T-cell (primary cell): ENCODE measurements at regions not wholly inside any gene's neighbourhood (a gene's known extent, or its start where the extent isn't known, plus 50 kb on each side); places are given as distances from the start of the nearest gene placed in this dataset.
A peak's percentile ranks its signal among the peaks of the same experiment; 100 is the strongest.
"Not testable (repeated sequence)": the region's sequence is repeated elsewhere in the genome, so short reads cannot be mapped to it uniquely, and the experiment has no call there.

Experiments
- ATAC-seq, 4 experiments: fragments of 200-7000 bp in 3 of 4; fragments of 150-1000 bp in 1 of 4; cut with Tn5 transposase; replicated peaks in 1 of 4; 1 replicate in 3 of 4; 2 replicates in 1 of 4; pipeline ENCODE4 v1.10.0; 2021; ENCODE audit warnings: moderate library complexity in 3 of 4, mild to moderate bottlenecking in 2 of 4, moderate number of reproducible peaks in 1 of 4
- CTCF ChIA-PET, 2 donors: fragments of 300-600 bp; sonication (Branson Sonifier 250); formaldehyde crosslinking; loops; one replicate each; lab custom pipeline; 2022; ENCODE audit warnings: antibody characterized with exemption in 2 of 2; lab: Charles Lee
- POLR2A ChIA-PET, 2 donors: fragments of 300-600 bp; sonication (Branson Sonifier 250); formaldehyde crosslinking; loops; one replicate each; lab custom pipeline; 2022; ENCODE audit warnings: antibody characterized with exemption in 2 of 2; lab: Charles Lee
- DNase-seq, 35 experiments: peaks; one replicate each; pipeline versions ENCODE4 v3.0.0 to v3.0.0-alpha.2; 2013 to 2023
- H3K27ac ChIP-seq: one replicate; pipeline ENCODE4 v1.5.1; 2013; ENCODE audit warnings: low read length
- H3K27me3 ChIP-seq, 2 experiments: replicated peaks in 1 of 2; 1 replicate in 1 of 2; 2 replicates in 1 of 2; pipeline versions ENCODE4 v1.6.1 to v1.7.0; 2013; ENCODE audit warnings: low read length in 1 of 2, mixed read lengths in 1 of 2; ENCODE audit not compliant: control insufficient read depth in 2 of 2, insufficient read depth in 2 of 2; ENCODE audit errors: extremely low read depth in 1 of 2
- H3K36me3 ChIP-seq, 2 donors: 1 replicate in 1 of 2; 2 replicates in 1 of 2; pipeline versions ENCODE4 v1.6.1 to v1.7.0; 2013; ENCODE audit warnings: low read length in 1 of 2; ENCODE audit not compliant: control insufficient read depth in 2 of 2, insufficient read depth in 1 of 2; ENCODE audit errors: extremely low read depth in 1 of 2
- H3K4me1 ChIP-seq, 2 experiments: 1 replicate in 1 of 2; 2 replicates in 1 of 2; pipeline versions ENCODE4 v1.6.1 to v1.7.0; 2013; ENCODE audit warnings: low read length in 2 of 2, mixed read lengths in 1 of 2; ENCODE audit not compliant: insufficient read depth in 2 of 2, control insufficient read depth in 1 of 2; ENCODE audit errors: extremely low read depth in 1 of 2
- H3K4me3 ChIP-seq, 2 donors: 1 replicate in 1 of 2; 2 replicates in 1 of 2; pipeline versions ENCODE4 v1.5.1 to v1.7.0; 2013; ENCODE audit warnings: mild to moderate bottlenecking in 2 of 2, low read length in 1 of 2, moderate library complexity in 1 of 2; ENCODE audit not compliant: control insufficient read depth in 1 of 2; ENCODE audit errors: extremely low read depth in 1 of 2
- H3K9me3 ChIP-seq: 2 replicates; pipeline ENCODE4 v1.7.0; 2013
- H3K27ac Mint-ChIP-seq, 2 donors: one replicate each; pipeline ENCODE4 v1.8.0; 2020 to 2021; ENCODE audit warnings: mild to moderate bottlenecking in 2 of 2, mixed read lengths in 2 of 2
- H3K27me3 Mint-ChIP-seq, 2 donors: one replicate each; pipeline ENCODE4 v1.8.0; 2021 to 2022; ENCODE audit warnings: mixed read lengths in 2 of 2
- H3K36me3 Mint-ChIP-seq: one replicate; pipeline ENCODE4 v1.8.0; 2021; ENCODE audit warnings: mixed read lengths
- H3K4me1 Mint-ChIP-seq, 3 donors: one replicate each; pipeline ENCODE4 v1.8.0; 2020 to 2022; ENCODE audit warnings: mixed read lengths in 3 of 3, mild to moderate bottlenecking in 1 of 3
- H3K4me3 Mint-ChIP-seq, 3 donors: one replicate each; pipeline ENCODE4 v1.8.0; 2020 to 2022; ENCODE audit warnings: mild to moderate bottlenecking in 3 of 3, mixed read lengths in 3 of 3, moderate library complexity in 3 of 3
- H3K9me3 Mint-ChIP-seq, 3 donors: one replicate each; pipeline ENCODE4 v1.8.0; 2020 to 2022; ENCODE audit warnings: mixed read lengths in 3 of 3
- WGBS: methylation state at CpG from one replicate; pipeline ENCODE4 v1.1.5; 2013; ENCODE audit warnings: missing lambda C conversion rate; ENCODE audit not compliant: insufficient coverage; 5-methylcytosine and 5-hydroxymethylcytosine counted together

DNA sequence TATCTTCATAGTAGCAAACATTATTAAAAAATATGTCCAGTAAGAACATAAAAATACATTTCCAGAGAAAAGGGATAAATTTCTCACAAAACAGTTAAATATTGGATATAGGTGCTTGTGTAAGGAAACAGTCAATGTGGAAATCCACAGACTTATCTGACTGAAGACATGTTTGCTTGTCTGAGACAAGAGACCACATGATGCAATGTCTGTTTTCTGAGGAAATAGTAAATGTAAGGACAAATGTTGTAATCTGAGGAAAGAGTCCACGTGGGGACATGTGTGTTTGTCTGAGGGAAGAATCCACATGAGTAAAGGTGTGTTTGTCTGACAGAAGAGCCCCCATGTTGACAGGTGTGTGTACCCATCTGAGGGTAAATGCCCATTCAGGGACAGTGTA lies 1093.2 kb downstream of the TMEM121 start:
- H3K27me3 Mint-ChIP-seq, result peaks cover 12 to 21% of the 10 kb centered on the region in 2 donors
- ChIA-PET CTCF (interaction anchor here in 1 of 2 donors (0.6 kb wide), 1 partner anchor 200 kb away, joined by 4 read pairs; no protein-coding TSS in a partner anchor), POLR2A (no interaction called here)
- Histone ChIP-seq H3K9me3 (no peaks in the 10 kb centered on the region), H3K36me3 (no peaks in the 10 kb centered on the region), H3K4me3 (no peak overlapping the region), H3K27me3 (peaks cover 0 to 14% of the 10 kb centered on the region in 2 experiments), H3K27ac (no peak overlapping the region), H3K4me1 (peaks cover 2 to 10% of the 10 kb centered on the region in 2 experiments)
- H3K36me3 Mint-ChIP-seq, result no peaks in the 10 kb centered on the region
- no peak overlapping the region for H3K4me3 Mint-ChIP-seq
- ATAC-seq (no peak), DNase-seq (no peak)
- H3K9me3 Mint-ChIP-seq, result no peaks in the 10 kb centered on the region
- peaks cover 8 to 13% (median 10%) of the 10 kb centered on the region in 3 donors for H3K4me1 Mint-ChIP-seq
- 20% methylated on average over 1 of the region's 1 CpG for WGBS
- no peak overlapping the region for H3K27ac Mint-ChIP-seq

DNA sequence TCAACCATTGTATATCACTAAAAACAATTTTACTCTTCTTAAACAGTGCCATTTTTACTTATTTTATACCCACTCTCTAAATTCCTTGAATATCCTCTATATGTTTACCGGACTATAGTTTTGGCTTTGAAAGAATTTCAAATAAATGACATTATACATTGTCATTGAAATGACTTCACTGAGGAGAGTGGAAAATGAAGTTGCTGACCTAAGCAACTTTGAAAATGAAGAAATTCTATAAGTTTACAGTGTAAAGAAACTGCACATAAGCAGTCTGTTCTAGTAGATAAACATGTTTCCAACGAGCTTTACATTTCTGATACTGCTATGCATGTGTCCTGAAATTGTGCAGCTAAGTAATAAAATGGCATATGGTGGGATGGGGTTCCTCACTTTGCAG lies 1094.0 kb downstream of the TMEM121 start:
- peaks cover 8 to 13% (median 10%) of the 10 kb centered on the region in 3 donors for H3K4me1 Mint-ChIP-seq
- peaks cover 12 to 16% of the 10 kb centered on the region in 2 donors for H3K27me3 Mint-ChIP-seq
- H3K27me3 ChIP-seq, result peaks cover 0 to 14% of the 10 kb centered on the region in 2 experiments
- ChIA-PET POLR2A (no interaction called here), CTCF (interaction anchor here in 1 of 2 donors (0.6 kb wide), 1 partner anchor 201 kb away, joined by 4 read pairs; no protein-coding TSS in a partner anchor)
- DNase-seq (no peak), ATAC-seq (no peak)
- no peak overlapping the region for H3K27ac ChIP-seq
- H3K9me3 Mint-ChIP-seq, result no peaks in the 10 kb centered on the region
- H3K36me3 Mint-ChIP-seq, result no peaks in the 10 kb centered on the region
- H3K27ac Mint-ChIP-seq, result no peak overlapping the region
- H3K36me3 ChIP-seq, result no peaks in the 10 kb centered on the region
- WGBS, result no CpG with 5 or more reads among the region's 2 CpGs
- H3K9me3 ChIP-seq, result no peaks in the 10 kb centered on the region
- H3K4me1 ChIP-seq, result peaks cover 2 to 10% of the 10 kb centered on the region in 2 experiments
- H3K4me3 Mint-ChIP-seq, result no peak overlapping the region
- H3K4me3 ChIP-seq, result no peak overlapping the region

- peak in 27 of 35 experiments; percentile 6 to 56 (median 20) for DNase-seq
- H3K27ac Mint-ChIP-seq, result no peak overlapping the region
Observed at GRCh38 chr14:106622200-106622745, 1095.9 kb downstream of the TMEM121 start.

GRCh38 chr14:106625186-106625585 lies 1098.8 kb downstream of the TMEM121 start:
- Mint-ChIP-seq H3K27ac (no peak overlapping the region), H3K27me3 (peaks cover 20 to 24% of the 10 kb centered on the region in 2 donors), H3K4me3 (no peak overlapping the region), H3K9me3 (no peaks in the 10 kb centered on the region), H3K36me3 (no peaks in the 10 kb centered on the region), H3K4me1 (peaks cover 15 to 19% (median 16%) of the 10 kb centered on the region in 3 donors)
- H3K4me3 ChIP-seq, result no peak overlapping the region
- ATAC-seq (no peak), DNase-seq (no peak)
- POLR2A ChIA-PET, result no interaction called here
- peaks cover 2 to 13% of the 10 kb centered on the region in 2 experiments for H3K4me1 ChIP-seq
- 47% methylated on average over 3 of the region's 3 CpGs for WGBS
- H3K9me3 ChIP-seq, result no peaks in the 10 kb centered on the region
- CTCF ChIA-PET, result no interaction called here
- peaks cover 0 to 15% of the 10 kb centered on the region in 2 experiments for H3K27me3 ChIP-seq
- no peak overlapping the region for H3K27ac ChIP-seq
- no peaks in the 10 kb centered on the region for H3K36me3 ChIP-seq

More at GRCh38 chr14:106622200-106622745, 1095.9 kb downstream of the TMEM121 start:
- H3K27me3 Mint-ChIP-seq, result peaks cover 16 to 20% of the 10 kb centered on the region in 2 donors
- WGBS, result 1% methylated on average over 9 of the region's 12 CpGs
- no peak overlapping the region for H3K4me3 Mint-ChIP-seq
- ChIA-PET CTCF (interaction anchor here in 1 of 2 donors (1.5 kb wide), 1 partner anchor 15 kb away, joined by 4 read pairs; no protein-coding TSS in a partner anchor), POLR2A (no interaction called here)
- no peaks in the 10 kb centered on the region for H3K9me3 Mint-ChIP-seq
- H3K36me3 Mint-ChIP-seq, result no peaks in the 10 kb centered on the region
- Histone ChIP-seq H3K4me3 (no peak overlapping the region), H3K4me1 (peaks cover 2 to 13% of the 10 kb centered on the region in 2 experiments), H3K9me3 (no peaks in the 10 kb centered on the region), H3K27ac (no peak overlapping the region), H3K36me3 (no peaks in the 10 kb centered on the region), H3K27me3 (peaks cover 0 to 13% of the 10 kb centered on the region in 2 experiments)
- peak in 3 of 4 experiments; percentile 16 to 64 (median 58) for ATAC-seq
- H3K4me1 Mint-ChIP-seq, result peaks cover 15 to 16% (median 16%) of the 10 kb centered on the region in 3 donors

- DNase-seq, ATAC-seq, POLR2A ChIA-PET, H3K27ac Mint-ChIP-seq, H3K36me3 ChIP-seq, H3K4me3 Mint-ChIP-seq, CTCF ChIA-PET, H3K4me3 ChIP-seq, H3K9me3 Mint-ChIP-seq, H3K9me3 ChIP-seq, H3K36me3 Mint-ChIP-seq, H3K27ac ChIP-seq: not testable (repeated sequence)
- peaks cover 0 to 18% of the 10 kb centered on the region in 2 experiments for H3K27me3 ChIP-seq
- peaks cover 13 to 19% (median 15%) of the 10 kb centered on the region in 3 donors for H3K4me1 Mint-ChIP-seq
- peaks cover 2 to 13% of the 10 kb centered on the region in 2 experiments for H3K4me1 ChIP-seq
- peaks cover 16 to 28% of the 10 kb centered on the region in 2 donors for H3K27me3 Mint-ChIP-seq
- 40% methylated on average over 1 of the region's 4 CpGs for WGBS
Observed at GRCh38 chr14:106626469-106626868, 1100.1 kb downstream of the TMEM121 start.

- not testable (repeated sequence) for H3K4me3 Mint-ChIP-seq, H3K36me3 Mint-ChIP-seq
- peaks cover 16 to 29% of the 10 kb centered on the region in 2 donors for H3K27me3 Mint-ChIP-seq
Observed at GRCh38 chr14:106626942-106627588, 1100.7 kb downstream of the TMEM121 start.

More at GRCh38 chr14:106626942-106627588, 1100.7 kb downstream of the TMEM121 start:
- 0% methylated on average over 2 of the region's 22 CpGs for WGBS
- H3K9me3 ChIP-seq, POLR2A ChIA-PET, H3K27ac ChIP-seq, H3K9me3 Mint-ChIP-seq, CTCF ChIA-PET, H3K36me3 ChIP-seq, H3K27ac Mint-ChIP-seq, H3K4me3 ChIP-seq: not testable (repeated sequence)
- peak; percentile 34 to 85 (median 63) for DNase-seq
- Histone ChIP-seq H3K4me1 (peaks cover 6 to 13% of the 10 kb centered on the region in 2 experiments), H3K27me3 (peaks cover 0 to 20% of the 10 kb centered on the region in 2 experiments)
- peak; percentile 87 to 96 (median 94) for ATAC-seq
- peaks cover 9 to 17% (median 13%) of the 10 kb centered on the region in 3 donors for H3K4me1 Mint-ChIP-seq
